IPS-18a (cell line): ENCODE measurements at regions not wholly inside any gene's neighbourhood (a gene's known extent, or its start where the extent isn't known, plus 50 kb on each side); places are given as distances from the start of the nearest gene placed in this dataset.

Source experiments
- H3K27ac ChIP-seq: one replicate; pipeline ENCODE4 v1.5.1; 2013; ENCODE audit warnings: low read length
- H3K27me3 ChIP-seq: one replicate; pipeline ENCODE4 v1.6.1; 2013; ENCODE audit warnings: mild to moderate bottlenecking, low read length; ENCODE audit not compliant: control insufficient read depth, insufficient read depth
- H3K36me3 ChIP-seq: one replicate; pipeline ENCODE4 v1.6.1; 2013; ENCODE audit warnings: low read depth, low read length; ENCODE audit not compliant: control insufficient read depth
- H3K4me1 ChIP-seq: one replicate; pipeline ENCODE4 v1.6.1; 2013; ENCODE audit warnings: low read depth, low read length; ENCODE audit not compliant: control insufficient read depth
- H3K4me3 ChIP-seq: one replicate; pipeline ENCODE4 v1.5.1; 2013; ENCODE audit warnings: low read length
- H3K9ac ChIP-seq: one replicate; pipeline ENCODE4 v1.6.1; 2013; ENCODE audit warnings: mild to moderate bottlenecking, low read length, moderate library complexity
- H3K9me3 ChIP-seq: one replicate; pipeline ENCODE4 v1.6.1; 2013; ENCODE audit warnings: low read depth, low read length; ENCODE audit not compliant: control insufficient read depth

GRCh38 chr2:216959433-216959832 lies 99.6 kb upstream of the TNP1 start:
- no peak overlapping the region for H3K9ac ChIP-seq
- no peak overlapping the region for H3K4me3 ChIP-seq
- H3K4me1 ChIP-seq = no peaks in the 10 kb centered on the region
- no peaks in the 10 kb centered on the region for H3K36me3 ChIP-seq
- H3K27me3 ChIP-seq = no peaks in the 10 kb centered on the region
- no peak overlapping the region for H3K27ac ChIP-seq
- H3K9me3 ChIP-seq = no peaks in the 10 kb centered on the region

DNA sequence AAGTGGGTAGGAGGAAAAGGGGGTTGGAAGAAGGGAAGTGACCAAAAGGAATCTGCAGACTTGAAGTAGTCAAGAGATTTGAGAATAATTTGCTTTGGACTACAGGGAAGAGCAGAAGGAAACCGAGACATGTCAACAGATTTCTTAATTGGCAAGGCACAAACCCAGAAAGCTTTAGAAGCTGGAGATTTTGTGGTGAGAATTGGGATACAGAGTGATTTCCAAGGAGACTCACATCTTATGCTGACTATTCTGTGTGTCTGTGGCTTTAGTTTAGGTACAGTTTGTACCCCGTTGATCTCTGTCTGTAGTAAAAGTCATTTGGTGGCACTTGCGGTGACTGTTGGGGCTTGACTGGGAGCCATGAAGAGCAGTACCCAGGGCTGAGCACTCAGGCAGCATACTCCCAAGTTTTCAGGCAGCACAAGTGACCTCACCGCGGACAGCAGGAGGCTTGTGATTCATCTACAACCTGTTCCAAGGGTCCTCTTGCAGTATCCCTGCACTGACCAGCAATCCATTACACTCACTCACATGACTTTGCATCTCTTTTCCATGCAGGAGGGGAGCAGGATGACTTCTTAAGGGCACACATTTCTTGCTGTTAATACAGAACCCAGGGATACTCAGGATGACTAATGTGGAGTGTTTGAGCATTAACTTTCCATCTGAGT lies 97.1 kb upstream of the TNP1 start:
- no peaks in the 10 kb centered on the region for H3K9me3 ChIP-seq

GRCh38 chr2:216951171-216951570 lies 91.3 kb upstream of the TNP1 start:
- Histone ChIP-seq H3K27me3 (no peaks in the 10 kb centered on the region), H3K4me1 (no peaks in the 10 kb centered on the region), H3K9me3 (no peaks in the 10 kb centered on the region), H3K9ac (no peak overlapping the region), H3K4me3 (no peak overlapping the region), H3K36me3 (no peaks in the 10 kb centered on the region), H3K27ac (no peak overlapping the region)

More for the DNA sequence above, 97.1 kb upstream of the TNP1 start:
- no peaks in the 10 kb centered on the region for H3K27me3 ChIP-seq
- no peak overlapping the region for H3K4me3 ChIP-seq
- no peak overlapping the region for H3K27ac ChIP-seq
- H3K36me3 ChIP-seq = no peaks in the 10 kb centered on the region
- no peak overlapping the region for H3K9ac ChIP-seq
- no peaks in the 10 kb centered on the region for H3K4me1 ChIP-seq

GRCh38 chr2:216950547-216950946 lies 90.7 kb upstream of the TNP1 start:
- Histone ChIP-seq H3K9me3 (no peaks in the 10 kb centered on the region), H3K27me3 (no peaks in the 10 kb centered on the region), H3K9ac (no peak overlapping the region), H3K36me3 (no peaks in the 10 kb centered on the region), H3K27ac (no peak overlapping the region), H3K4me3 (no peak overlapping the region), H3K4me1 (no peaks in the 10 kb centered on the region)

DNA sequence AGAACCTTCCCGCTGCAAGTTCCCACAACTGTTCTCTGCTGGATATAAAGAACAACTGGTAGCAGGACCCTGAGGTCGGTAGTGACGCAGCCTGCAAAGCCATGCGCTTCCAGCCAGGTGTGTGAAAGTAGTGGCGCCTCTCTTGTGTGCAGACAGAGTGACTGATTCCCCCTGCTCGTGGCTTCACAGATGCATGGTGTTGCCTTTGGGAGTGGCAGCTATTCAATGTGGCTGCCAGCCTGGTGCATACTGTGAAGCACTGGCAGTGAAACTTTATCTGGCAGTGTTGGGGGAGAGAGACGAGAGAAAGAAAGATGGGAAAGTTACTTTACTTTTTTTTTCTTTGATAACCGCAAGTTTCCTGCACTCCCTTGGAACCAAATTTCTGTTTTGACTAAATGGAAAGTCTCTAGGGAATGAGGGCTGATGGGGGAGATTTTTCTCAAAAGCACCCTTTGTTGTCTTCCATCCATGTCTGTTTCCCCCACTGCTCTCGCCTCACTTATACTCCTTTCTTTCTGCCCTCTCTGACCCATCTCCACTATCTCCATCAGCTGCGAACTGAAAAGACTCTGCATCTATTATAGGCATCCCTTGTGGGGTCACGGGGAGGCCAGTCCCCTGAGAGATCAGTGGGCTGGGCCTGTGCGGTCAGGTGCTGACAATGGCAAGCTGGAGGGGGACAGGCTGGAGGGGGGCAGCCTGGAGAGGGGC lies 90.0 kb upstream of the TNP1 start:
- H3K9me3 ChIP-seq = no peaks in the 10 kb centered on the region
- H3K9ac ChIP-seq = no peak overlapping the region
- no peaks in the 10 kb centered on the region for H3K36me3 ChIP-seq
- no peaks in the 10 kb centered on the region for H3K27me3 ChIP-seq
- H3K4me3 ChIP-seq = no peak overlapping the region
- H3K27ac ChIP-seq = no peak overlapping the region
- no peaks in the 10 kb centered on the region for H3K4me1 ChIP-seq

DNA sequence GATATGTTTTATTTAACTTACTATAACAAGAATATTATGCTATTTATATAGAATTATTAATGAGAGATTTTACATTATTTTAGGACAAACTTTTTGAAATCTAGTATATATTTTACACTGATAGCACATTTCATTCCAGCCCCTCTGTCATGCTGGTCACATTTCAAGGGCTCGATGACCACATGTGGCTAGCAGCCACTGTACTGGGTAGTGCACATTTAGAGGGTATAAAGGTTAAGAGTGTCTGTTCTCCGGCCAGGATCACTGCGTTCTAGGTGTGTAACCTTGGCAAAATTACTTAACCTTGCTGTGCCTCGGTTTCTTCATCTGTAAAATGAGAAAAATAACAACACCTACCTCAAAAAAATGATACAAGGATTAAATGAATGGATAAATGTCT lies 87.2 kb upstream of the TNP1 start:
- H3K4me1 ChIP-seq = no peaks in the 10 kb centered on the region
- no peak overlapping the region for H3K27ac ChIP-seq
- no peaks in the 10 kb centered on the region for H3K9me3 ChIP-seq
- no peaks in the 10 kb centered on the region for H3K36me3 ChIP-seq
- H3K27me3 ChIP-seq = no peaks in the 10 kb centered on the region
- no peak overlapping the region for H3K4me3 ChIP-seq
- H3K9ac ChIP-seq = no peak overlapping the region

- Histone ChIP-seq H3K27ac (no peak overlapping the region), H3K27me3 (no peaks in the 10 kb centered on the region), H3K4me3 (no peak overlapping the region), H3K9ac (no peak overlapping the region), H3K9me3 (no peaks in the 10 kb centered on the region), H3K4me1 (no peaks in the 10 kb centered on the region), H3K36me3 (no peaks in the 10 kb centered on the region)
These were observed 84.9 kb upstream of the TNP1 start for GRCh38 chr2:216944733-216945132.

GRCh38 chr2:216943109-216943508 lies 83.2 kb upstream of the TNP1 start:
- H3K36me3 ChIP-seq = no peaks in the 10 kb centered on the region
- no peak overlapping the region for H3K9ac ChIP-seq
- H3K27ac ChIP-seq = no peak overlapping the region
- no peaks in the 10 kb centered on the region for H3K4me1 ChIP-seq
- no peaks in the 10 kb centered on the region for H3K9me3 ChIP-seq
- H3K27me3 ChIP-seq = no peaks in the 10 kb centered on the region
- H3K4me3 ChIP-seq = no peak overlapping the region

DNA sequence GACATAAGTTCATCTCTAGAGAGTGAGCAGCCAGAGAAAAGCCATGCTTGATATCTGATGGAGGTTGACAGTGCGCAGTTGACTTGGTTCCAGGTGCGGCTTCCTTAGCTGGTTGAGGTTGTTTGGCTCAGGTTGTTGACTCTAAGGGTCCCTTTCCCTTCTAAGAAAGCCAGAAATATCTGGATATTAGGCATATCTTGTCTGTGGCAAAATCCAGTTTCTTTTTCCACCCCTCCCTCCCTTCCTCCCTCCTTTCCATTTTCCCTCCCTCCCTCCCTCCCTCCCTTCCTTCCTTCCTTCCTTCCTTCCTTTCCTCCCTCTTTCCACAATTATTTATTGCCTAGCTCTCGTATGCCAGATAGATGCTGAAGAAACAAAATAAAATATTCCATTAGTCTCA lies 82.6 kb upstream of the TNP1 start:
- H3K4me1 ChIP-seq = no peaks in the 10 kb centered on the region
- no peak overlapping the region for H3K4me3 ChIP-seq
- no peaks in the 10 kb centered on the region for H3K36me3 ChIP-seq
- no peaks in the 10 kb centered on the region for H3K27me3 ChIP-seq
- H3K9me3 ChIP-seq = no peaks in the 10 kb centered on the region
- H3K9ac ChIP-seq = no peak overlapping the region
- H3K27ac ChIP-seq = no peak overlapping the region

GRCh38 chr2:216942016-216942415 lies 82.2 kb upstream of the TNP1 start:
- no peaks in the 10 kb centered on the region for H3K9me3 ChIP-seq
- H3K27me3 ChIP-seq = no peaks in the 10 kb centered on the region
- no peaks in the 10 kb centered on the region for H3K4me1 ChIP-seq
- no peak overlapping the region for H3K4me3 ChIP-seq
- H3K27ac ChIP-seq = no peak overlapping the region
- H3K36me3 ChIP-seq = no peaks in the 10 kb centered on the region
- H3K9ac ChIP-seq = no peak overlapping the region

GRCh38 chr2:216936954-216937357 lies 77.1 kb upstream of the TNP1 start:
- Histone ChIP-seq H3K9ac (no peak overlapping the region), H3K9me3 (no peaks in the 10 kb centered on the region), H3K4me3 (no peak overlapping the region), H3K27ac (no peak overlapping the region), H3K36me3 (no peaks in the 10 kb centered on the region), H3K4me1 (peaks cover 9% of the 10 kb centered on the region), H3K27me3 (no peaks in the 10 kb centered on the region)

DNA sequence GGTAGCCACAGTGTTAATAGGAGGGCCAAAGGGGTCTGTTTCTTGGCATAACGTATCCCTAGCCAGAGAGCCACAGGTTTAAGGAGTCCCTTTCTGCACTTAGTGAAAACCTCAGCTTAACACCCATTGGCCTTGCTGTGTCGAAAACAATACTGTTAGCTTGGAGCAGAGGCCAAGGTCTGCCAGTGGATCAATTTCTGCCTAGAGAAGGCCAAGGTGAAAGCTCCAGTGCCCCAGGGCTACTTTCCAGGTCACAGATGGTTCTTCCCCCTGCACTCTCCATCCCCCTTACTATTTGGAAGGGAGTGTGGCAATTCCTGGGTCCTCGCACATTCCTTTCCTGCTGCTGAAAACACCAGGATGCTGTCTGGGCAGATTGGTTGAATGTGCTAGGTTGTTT lies 74.8 kb upstream of the TNP1 start:
- H3K27ac ChIP-seq = no peak overlapping the region
- H3K4me3 ChIP-seq = no peak overlapping the region
- H3K36me3 ChIP-seq = no peaks in the 10 kb centered on the region
- peaks cover 9% of the 10 kb centered on the region for H3K4me1 ChIP-seq
- H3K9ac ChIP-seq = no peak overlapping the region
- no peaks in the 10 kb centered on the region for H3K27me3 ChIP-seq
- H3K9me3 ChIP-seq = no peaks in the 10 kb centered on the region
